ENCODE measurements at regions not wholly inside any gene's neighbourhood (a gene's known extent, or its start where the extent isn't known, plus 50 kb on each side); places are given as distances from the start of the nearest gene placed in this dataset.
"Not testable (repeated sequence)": the region's sequence is repeated elsewhere in the genome, so short reads cannot be mapped to it uniquely, and the experiment has no call there.

GRCh38 chr5:18471791-18472190 lies 837.5 kb downstream of the TAF11L14 start:
- DNase-seq = not testable (repeated sequence)

- no peak for DNase-seq
These were observed 849.2 kb downstream of the TAF11L14 start for GRCh38 chr5:18483451-18483850.

DNA sequence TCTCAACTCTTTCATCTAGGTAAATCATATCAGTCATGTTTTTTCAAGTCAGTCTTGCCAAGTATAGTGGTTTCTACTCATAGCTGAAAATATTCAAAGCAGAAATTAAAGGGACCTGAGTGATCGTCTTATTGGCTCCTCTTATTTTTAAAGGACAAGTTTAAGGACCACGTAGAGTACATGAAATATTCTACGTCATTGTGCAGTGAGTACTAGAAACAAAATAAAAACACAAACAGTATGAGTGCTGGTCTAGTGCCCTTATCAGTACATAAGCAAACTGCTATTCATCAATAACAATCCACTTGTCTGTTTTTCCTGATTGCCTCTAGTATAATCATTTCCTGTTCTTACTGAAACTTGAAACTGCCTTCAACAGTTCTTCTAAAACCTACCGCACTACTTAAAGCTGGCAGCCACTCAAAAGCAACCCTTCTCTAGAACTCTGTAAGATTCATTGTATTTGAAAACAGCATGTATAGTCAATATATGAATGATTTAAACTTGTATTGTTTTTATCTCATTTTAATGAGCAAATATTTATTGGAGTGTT lies 853.7 kb downstream of the TAF11L14 start:
- DNase-seq = no peak

DNA sequence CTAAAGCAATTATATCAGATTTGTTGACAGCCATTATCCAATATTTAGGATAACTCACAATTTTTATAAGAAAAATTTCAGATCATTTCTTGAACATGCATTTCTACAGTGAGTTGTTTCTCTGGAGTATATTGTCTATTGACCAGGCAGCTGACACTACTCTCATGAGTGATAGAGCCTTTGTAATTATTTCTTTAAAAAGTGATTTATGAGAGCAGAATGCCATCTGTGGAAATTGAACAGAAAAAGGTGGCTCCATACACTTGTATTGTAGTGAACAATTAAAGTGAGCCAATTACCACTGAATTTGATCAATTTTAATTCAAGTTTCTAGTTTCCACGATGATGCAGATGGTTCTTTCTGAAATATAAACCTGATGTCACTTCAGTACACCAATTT lies 855.4 kb downstream of the TAF11L14 start:
- DNase-seq = no peak

DNA sequence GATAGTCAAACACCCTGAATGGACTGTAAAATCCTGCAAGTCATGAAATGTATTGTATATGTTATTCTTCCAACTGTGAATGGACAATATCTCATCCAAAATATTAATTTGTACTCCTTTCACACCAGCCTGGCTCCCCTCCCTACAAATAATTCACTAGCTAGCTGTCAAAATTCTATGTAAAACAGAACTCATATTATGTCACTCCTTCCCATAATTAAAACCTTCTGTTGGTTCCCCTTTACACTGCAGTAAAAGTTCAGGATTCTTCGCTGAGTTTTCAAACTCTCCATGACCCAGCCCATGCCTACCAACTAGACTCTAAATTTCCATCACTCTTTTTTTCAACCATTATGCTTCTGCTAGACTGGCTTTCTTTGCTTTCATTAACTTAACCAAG lies 857.1 kb downstream of the TAF11L14 start:
- no peak for DNase-seq

GRCh38 chr5:18495157-18495556 lies 860.9 kb downstream of the TAF11L14 start:
- DNase-seq = no peak

- no peak for DNase-seq
These were observed 861.8 kb downstream of the TAF11L14 start for GRCh38 chr5:18496041-18496440.

- DNase-seq = no peak
These were observed 862.8 kb downstream of the TAF11L14 start for GRCh38 chr5:18497089-18497488.

- no peak for DNase-seq
These were observed 869.6 kb downstream of the TAF11L14 start for GRCh38 chr5:18503797-18504328.

GRCh38 chr5:18507114-18507513 lies 872.9 kb downstream of the TAF11L14 start:
- no peak for DNase-seq

DNA sequence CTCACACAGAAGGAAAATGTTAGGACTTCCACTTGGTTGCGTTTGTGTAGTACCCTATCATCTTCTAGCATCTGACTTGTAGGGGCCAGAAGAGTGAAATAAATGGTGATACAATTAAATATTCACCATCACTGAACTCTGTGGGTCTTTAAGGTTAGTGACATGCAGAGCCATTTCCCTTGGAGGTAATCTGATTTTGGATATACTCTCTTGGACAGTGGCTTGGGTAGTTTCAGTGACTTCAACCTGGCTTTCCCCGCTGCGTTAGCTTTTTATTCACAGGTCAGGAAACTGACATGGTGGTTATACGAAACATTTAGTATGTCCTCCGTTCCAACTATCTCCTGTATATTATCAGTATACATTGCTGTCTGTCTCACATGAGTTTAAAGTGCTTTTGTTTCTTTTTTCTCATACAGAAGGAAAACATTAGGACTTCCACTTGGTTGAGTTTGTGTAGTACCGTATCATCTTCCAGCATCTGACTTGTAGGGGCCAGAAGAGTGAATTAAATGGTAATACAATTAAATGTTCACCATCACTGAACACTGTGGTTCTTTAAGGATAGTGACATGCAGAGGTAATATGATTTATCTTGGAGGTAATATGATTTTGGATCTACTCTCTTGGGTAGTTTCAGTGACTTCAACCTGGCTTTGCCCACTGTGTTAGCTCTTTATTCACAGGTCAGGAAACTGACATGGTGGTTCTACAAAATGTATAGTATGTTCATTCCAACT lies 883.6 kb downstream of the TAF11L14 start:
- DNase-seq = no peak

DNA sequence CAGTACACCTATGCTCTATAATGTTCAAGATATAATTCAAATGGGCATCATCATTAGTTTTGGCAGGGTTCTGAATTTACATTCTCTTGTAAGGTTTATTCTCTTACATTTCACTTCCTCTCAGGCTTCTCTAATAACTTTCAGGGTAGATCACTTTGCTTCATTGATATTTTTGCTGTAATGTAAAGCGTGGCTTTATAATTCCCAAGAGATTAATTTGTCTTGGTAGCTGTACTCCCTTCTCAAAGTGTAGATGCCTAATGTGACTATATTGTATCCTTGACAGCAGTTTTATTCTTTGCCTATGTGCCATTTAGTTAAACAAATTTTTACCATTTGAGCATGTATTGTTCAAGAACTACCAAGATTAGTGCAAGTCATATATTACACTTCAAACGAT lies 889.1 kb downstream of the TAF11L14 start:
- no peak for DNase-seq

DNA sequence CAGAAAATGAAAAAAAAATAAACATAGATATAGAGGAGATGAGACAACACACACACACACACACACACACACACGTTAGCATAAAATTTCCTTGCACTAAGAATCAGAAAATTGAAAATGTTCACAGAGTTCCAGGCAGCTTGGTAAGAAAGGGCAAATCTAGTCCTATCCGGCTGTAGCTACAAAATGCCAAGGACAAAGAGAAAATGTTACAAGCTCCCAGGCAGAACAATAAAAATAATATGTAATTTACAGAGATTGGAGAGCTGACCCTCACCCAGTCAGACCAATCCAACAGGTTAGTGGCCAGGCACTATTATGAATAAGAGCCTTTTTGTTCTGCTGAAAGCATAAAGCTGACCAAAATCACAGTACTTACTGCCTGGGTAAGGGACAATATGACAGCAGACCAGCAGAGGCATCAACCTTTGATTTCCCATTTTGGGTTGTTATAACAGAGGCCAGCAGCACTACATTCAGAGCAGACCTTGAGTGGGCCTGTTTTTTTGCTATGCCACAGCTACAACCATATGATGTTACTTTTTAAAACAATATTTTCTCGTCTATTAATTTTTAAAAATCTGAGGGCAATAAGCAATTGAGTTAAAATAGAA lies 892.6 kb downstream of the TAF11L14 start:
- no peak for DNase-seq

GRCh38 chr5:18533137-18533536 lies 898.9 kb downstream of the TAF11L14 start:
- DNase-seq = no peak

DNA sequence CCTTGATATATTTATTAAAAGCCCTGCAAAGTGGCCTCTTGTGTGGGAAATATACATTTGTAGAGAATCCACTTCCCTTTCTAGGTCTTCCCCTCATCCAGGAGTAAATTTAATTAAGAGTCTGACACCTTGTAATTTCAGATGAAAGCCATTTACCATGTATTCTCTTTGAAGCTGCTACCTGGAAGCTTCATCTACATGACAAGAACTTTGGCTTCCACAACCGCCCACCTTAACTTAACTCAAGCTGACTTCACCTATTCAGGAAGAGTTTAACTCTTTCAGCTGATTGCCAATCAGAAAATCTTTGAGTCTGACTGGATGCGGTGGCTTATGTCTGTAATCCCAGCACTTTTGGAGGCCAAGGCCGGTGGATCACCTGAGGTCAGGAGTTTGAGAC lies 899.9 kb downstream of the TAF11L14 start:
- no peak for DNase-seq

GRCh38 chr5:18535753-18536152 lies 901.5 kb downstream of the TAF11L14 start:
- not testable (repeated sequence) for DNase-seq

DNA sequence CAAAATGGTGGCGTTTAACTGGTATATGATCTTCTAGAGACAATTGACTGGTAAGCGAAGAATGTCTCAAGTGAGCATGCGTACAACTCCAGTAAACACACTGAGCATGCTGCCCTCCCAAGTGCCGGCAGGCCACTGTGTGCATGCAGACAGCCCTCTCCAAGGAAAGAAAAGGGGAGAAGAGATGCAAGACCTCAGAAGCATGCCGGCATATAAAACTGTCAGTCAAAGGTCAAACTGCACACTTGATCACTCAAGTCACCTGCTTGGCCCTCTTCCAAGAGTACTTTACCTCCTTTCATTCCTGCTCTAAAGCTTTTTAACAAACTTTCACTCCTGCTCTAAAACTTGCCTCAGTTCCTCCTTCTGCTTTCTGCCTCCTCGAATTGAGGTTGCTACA lies 910.2 kb downstream of the TAF11L14 start:
- DNase-seq = no peak

GRCh38 chr5:18546591-18546990 lies 912.3 kb downstream of the TAF11L14 start:
- DNase-seq = no peak

DNA sequence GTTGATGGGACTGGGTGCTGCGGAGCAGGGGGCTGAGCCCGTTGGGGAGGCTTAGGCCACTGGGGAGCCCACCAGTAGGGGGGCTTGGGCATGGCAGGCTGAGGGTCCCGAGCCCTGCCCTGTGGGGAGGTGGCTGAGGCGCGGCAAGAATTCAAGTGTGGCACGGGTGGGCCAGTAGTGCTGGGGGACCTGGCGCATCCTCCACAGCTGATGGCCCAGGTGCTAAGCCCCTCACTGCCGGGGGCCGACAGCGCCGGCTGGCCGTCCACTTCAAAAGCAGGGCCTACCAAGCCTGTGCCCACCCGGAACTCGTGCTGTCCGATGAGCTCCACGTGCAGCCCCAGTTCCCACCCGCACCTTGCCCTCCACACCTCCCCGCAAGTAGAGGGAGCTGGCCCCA lies 917.5 kb downstream of the TAF11L14 start:
- no peak for DNase-seq

DNA sequence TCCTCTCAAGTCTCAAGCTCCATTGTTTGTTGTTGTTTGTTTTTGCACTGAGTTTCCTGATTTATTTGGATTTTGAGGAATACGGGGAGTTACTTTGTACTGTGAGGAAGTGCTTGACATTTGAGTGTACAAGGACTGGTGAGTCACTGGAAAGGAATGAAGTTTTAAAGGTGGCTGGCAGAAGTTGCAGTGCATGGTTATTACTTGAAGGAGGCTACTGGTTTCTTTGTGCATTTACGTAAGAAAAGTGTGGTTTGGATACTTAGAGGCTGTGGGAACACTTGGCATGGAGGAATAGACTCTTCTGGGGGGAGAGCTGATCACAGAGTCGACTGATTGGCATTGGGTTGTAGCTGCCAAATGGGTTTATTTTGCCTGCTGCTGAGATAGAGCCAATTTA lies 919.0 kb downstream of the TAF11L14 start:
- no peak for DNase-seq

- DNase-seq = no peak
These were observed 926.3 kb downstream of the TAF11L14 start for GRCh38 chr5:18560602-18561001.

DNA sequence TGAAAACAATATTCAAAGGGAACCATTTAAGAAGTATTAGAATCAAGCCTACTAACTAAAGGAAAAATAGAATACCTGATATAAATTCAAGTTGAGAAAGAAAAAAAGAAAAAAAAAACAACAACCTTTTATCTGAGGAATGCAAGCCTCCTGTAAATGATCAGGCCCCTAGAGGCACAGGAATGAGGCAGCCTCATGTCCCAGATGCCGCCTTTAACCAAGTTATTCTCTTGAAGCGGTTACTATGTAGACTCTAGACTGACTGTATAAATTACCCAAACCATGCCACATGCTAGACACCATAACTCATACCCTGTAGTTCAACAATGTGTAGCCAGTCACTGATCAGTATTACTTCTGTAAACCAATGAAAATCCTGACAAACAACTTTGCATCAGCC lies 929.6 kb downstream of the TAF11L14 start:
- no peak for DNase-seq

- DNase-seq = no peak
These were observed 932.4 kb downstream of the TAF11L14 start for GRCh38 chr5:18566671-18567070.

GRCh38 chr5:18576586-18576985 lies 942.3 kb downstream of the TAF11L14 start:
- no peak for DNase-seq
